ENCODE measurements at regions not wholly inside any gene's neighbourhood (a gene's known extent, or its start where the extent isn't known, plus 50 kb on each side); places are given as distances from the start of the nearest gene placed in this dataset.

DNA sequence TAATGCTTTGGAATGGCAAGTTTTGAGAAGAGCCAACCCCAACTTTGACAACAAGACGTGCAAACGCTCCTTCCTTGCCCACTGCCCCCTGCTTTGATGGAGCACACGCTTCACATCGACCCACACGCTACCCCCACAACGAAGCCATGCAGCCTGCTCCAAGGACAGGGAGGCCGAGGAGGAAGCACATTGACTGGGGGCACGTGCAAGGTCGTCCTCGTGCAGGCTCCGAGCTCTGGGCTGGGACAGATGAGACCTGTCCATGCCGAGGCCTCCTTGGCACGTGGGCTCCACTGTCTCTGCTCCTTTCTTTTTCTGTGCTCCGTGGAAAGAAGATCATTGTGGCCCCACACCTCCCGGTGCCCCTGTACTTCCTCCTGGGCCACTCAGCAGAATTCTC, 309.0 kb downstream of the TEX29 start:
- TF ChIP-seq CTCF (IDR thresholded peaks at IDR 0.05) (no peak), ZFX (IDR thresholded peaks at IDR 0.05; ENCODE audit: borderline replicate concordance) (no peak)
